ENCODE measurements at regions not wholly inside any gene's neighbourhood (a gene's known extent, or its start where the extent isn't known, plus 50 kb on each side); places are given as distances from the start of the nearest gene placed in this dataset.
"Not testable (repeated sequence)": the region's sequence is repeated elsewhere in the genome, so short reads cannot be mapped to it uniquely, and the experiment has no call there.

- DNase-seq (ENCODE audit: low spot score): no peak
Observed at GRCh38 chr1:222865718-222866117, 50.9 kb downstream of the DISP1 start.

- DNase-seq (ENCODE audit: low spot score): no peak
Observed at GRCh38 chr1:222867316-222867715, 52.5 kb downstream of the DISP1 start.

- DNase-seq (ENCODE audit: low spot score): no peak
Observed at GRCh38 chr1:222876182-222876581, 61.3 kb downstream of the DISP1 start.

GRCh38 chr1:222877854-222878253, 63.0 kb downstream of the DISP1 start:
- no peak for DNase-seq (ENCODE audit: low spot score)

GRCh38 chr1:222880587-222880986, 65.7 kb downstream of the DISP1 start:
- DNase-seq (ENCODE audit: low spot score): no peak

- DNase-seq (ENCODE audit: low spot score): no peak
Observed at GRCh38 chr1:222886194-222886854, 71.5 kb downstream of the DISP1 start.

GRCh38 chr1:222886878-222887351, 72.1 kb downstream of the DISP1 start:
- DNase-seq (ENCODE audit: low spot score): no peak

GRCh38 chr1:222889440-222889839, 74.6 kb downstream of the DISP1 start:
- no peak for DNase-seq (ENCODE audit: low spot score)

- no peak for DNase-seq (ENCODE audit: low spot score)
Observed at GRCh38 chr1:222890716-222891115, 75.9 kb downstream of the DISP1 start.

- DNase-seq (ENCODE audit: low spot score): no peak
Observed at GRCh38 chr1:222891578-222891977, 76.7 kb downstream of the DISP1 start.

GRCh38 chr1:222892137-222892769, 77.4 kb downstream of the DISP1 start:
- DNase-seq (ENCODE audit: low spot score): no peak

- no peak for DNase-seq (ENCODE audit: low spot score)
Observed at GRCh38 chr1:222893255-222893654, 78.4 kb downstream of the DISP1 start.

GRCh38 chr1:222894331-222894730, 79.5 kb downstream of the DISP1 start:
- DNase-seq (ENCODE audit: low spot score): no peak

- no peak for DNase-seq (ENCODE audit: low spot score)
Observed at GRCh38 chr1:222896630-222897526, 82.0 kb downstream of the DISP1 start.

GRCh38 chr1:222897527-222898190, 82.8 kb downstream of the DISP1 start:
- no peak for DNase-seq (ENCODE audit: low spot score)

GRCh38 chr1:222898191-222898527, 83.3 kb downstream of the DISP1 start:
- no peak for DNase-seq (ENCODE audit: low spot score)

- no peak for DNase-seq (ENCODE audit: low spot score)
Observed at GRCh38 chr1:222899471-222899870, 84.6 kb downstream of the DISP1 start.

GRCh38 chr1:222904451-222904850, 89.6 kb downstream of the DISP1 start:
- DNase-seq (ENCODE audit: low spot score): no peak

- no peak for DNase-seq (ENCODE audit: low spot score)
Observed at GRCh38 chr1:222905151-222905550, 90.3 kb downstream of the DISP1 start.

GRCh38 chr1:222906271-222906739, 91.5 kb downstream of the DISP1 start:
- not testable (repeated sequence) for DNase-seq (ENCODE audit: low spot score)

GRCh38 chr1:222909586-222909985, 94.7 kb downstream of the DISP1 start:
- DNase-seq (ENCODE audit: low spot score): no peak

GRCh38 chr1:222910699-222911098, 95.9 kb downstream of the DISP1 start:
- DNase-seq (ENCODE audit: low spot score): no peak
